Naive thymus-derived CD4-positive, alpha-beta T cell (primary cell): ENCODE measurements at regions not wholly inside any gene's neighbourhood (a gene's known extent, or its start where the extent isn't known, plus 50 kb on each side); places are given as distances from the start of the nearest gene placed in this dataset.

Source experiments
- ATAC-seq: fragments of 150-1000 bp; cut with Tn5 transposase; 2 replicates; pipeline ENCODE4 v1.10.0; 2021; ENCODE audit warnings: mild to moderate bottlenecking, moderate library complexity
- CTCF ChIA-PET: fragments of 350-600 bp; sonication (Branson Sonifier 250); formaldehyde crosslinking; loops from one replicate; lab custom pipeline; 2021; ENCODE audit warnings: antibody characterized with exemption; lab: Charles Lee
- POLR2A ChIA-PET: fragments of 350-600 bp; sonication (Branson Sonifier 250); formaldehyde crosslinking; loops from one replicate; lab custom pipeline; 2021; ENCODE audit warnings: antibody characterized with exemption, inconsistent platforms; lab: Charles Lee
- DNase-seq, 9 donors: peaks; one replicate each; pipeline versions ENCODE4 v3.0.0 to v3.0.0-alpha.2; 2020 to 2022; ENCODE audit warnings: mixed read lengths in 1 of 9
- H3K27ac ChIP-seq: one replicate; pipeline ENCODE4 v1.7.0; 2013; ENCODE audit warnings: mild to moderate bottlenecking, low read depth, low read length, moderate library complexity
- H3K27me3 ChIP-seq, 2 donors: one replicate each; pipeline ENCODE4 v1.7.0; 2013; ENCODE audit warnings: low read length in 2 of 2, mild to moderate bottlenecking in 2 of 2, moderate library complexity in 2 of 2; ENCODE audit not compliant: control insufficient read depth in 2 of 2, insufficient read depth in 2 of 2
- H3K36me3 ChIP-seq, 3 experiments: 1 replicate in 2 of 3; 2 replicates in 1 of 3; pipeline ENCODE4 v1.7.0; 2013; ENCODE audit warnings: low read length in 3 of 3, mild to moderate bottlenecking in 3 of 3, moderate library complexity in 1 of 3; ENCODE audit not compliant: insufficient read depth in 3 of 3, control insufficient read depth in 2 of 3
- H3K4me1 ChIP-seq, 2 donors: one replicate each; pipeline ENCODE4 v1.7.0; 2013; ENCODE audit warnings: low read length in 2 of 2, mild to moderate bottlenecking in 2 of 2, moderate library complexity in 1 of 2; ENCODE audit not compliant: control insufficient read depth in 2 of 2, insufficient read depth in 2 of 2
- H3K4me3 ChIP-seq: 2 replicates; pipeline ENCODE4 v1.7.0; 2013; ENCODE audit warnings: mild to moderate bottlenecking, low read length
- H3K9me3 ChIP-seq, 3 experiments: 1 replicate in 2 of 3; 2 replicates in 1 of 3; pipeline ENCODE4 v1.7.0; 2013; ENCODE audit warnings: low read length in 3 of 3; ENCODE audit not compliant: control insufficient read depth in 2 of 3
- H3K27ac Mint-ChIP-seq, 9 donors: one replicate each; pipeline ENCODE4 v1.8.0; 2020 to 2022; ENCODE audit warnings: mixed read lengths in 9 of 9, mild to moderate bottlenecking in 8 of 9, moderate library complexity in 5 of 9, inconsistent platforms in 2 of 9
- H3K27me3 Mint-ChIP-seq, 5 donors: one replicate each; pipeline ENCODE4 v1.8.0; 2021 to 2022; ENCODE audit warnings: mixed read lengths in 5 of 5, mild to moderate bottlenecking in 1 of 5
- H3K36me3 Mint-ChIP-seq, 5 donors: one replicate each; pipeline ENCODE4 v1.8.0; 2020 to 2022; ENCODE audit warnings: mixed read lengths in 5 of 5, mild to moderate bottlenecking in 3 of 5, inconsistent platforms in 1 of 5
- H3K4me1 Mint-ChIP-seq, 7 donors: one replicate each; pipeline ENCODE4 v1.8.0; 2020 to 2022; ENCODE audit warnings: mixed read lengths in 7 of 7, mild to moderate bottlenecking in 3 of 7, inconsistent platforms in 1 of 7
- H3K4me3 Mint-ChIP-seq, 10 donors: one replicate each; pipeline ENCODE4 v1.8.0; 2020 to 2022; ENCODE audit warnings: mild to moderate bottlenecking in 10 of 10, mixed read lengths in 10 of 10, moderate library complexity in 6 of 10, inconsistent platforms in 2 of 10
- H3K9me3 Mint-ChIP-seq, 11 donors: one replicate each; pipeline ENCODE4 v1.8.0; 2020 to 2022; ENCODE audit warnings: mixed read lengths in 11 of 11, mild to moderate bottlenecking in 4 of 11, inconsistent platforms in 1 of 11, moderate library complexity in 1 of 11
- intact Hi-C, 2 donors: fragments of 100-400 bp; cut with micrococcal nuclease; formaldehyde crosslinking; loops; one replicate each; pipeline ENCODE4 v1.15.1; 2023

DNA sequence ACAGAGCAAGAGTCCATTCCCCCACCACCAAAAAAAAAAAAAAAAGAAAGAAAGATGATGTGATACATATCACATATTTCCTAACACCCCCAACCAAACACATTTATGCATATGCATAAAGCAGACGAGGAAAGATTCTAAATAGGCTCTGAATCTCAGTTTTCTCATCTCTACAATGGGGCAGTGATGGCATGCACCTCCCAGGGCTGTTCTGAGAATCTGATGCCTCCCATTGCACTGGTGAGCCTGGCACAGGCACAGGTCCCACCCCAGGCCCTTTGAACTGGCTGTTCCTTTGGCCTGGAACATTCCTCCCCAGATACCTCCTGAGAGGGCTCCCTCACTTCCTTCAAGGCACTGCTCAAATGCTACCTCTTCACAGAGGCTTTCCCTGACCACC lies 116.5 kb downstream of the C9orf50 start:
- Mint-ChIP-seq H3K9me3 (no peaks in the 10 kb centered on the region), H3K36me3 (peaks cover 0 to 12% (median 0%) of the 10 kb centered on the region in 5 donors), H3K27ac (no peak overlapping the region), H3K27me3 (no peaks in the 10 kb centered on the region), H3K4me3 (no peak overlapping the region), H3K4me1 (peaks cover 0 to 20% (median 0%) of the 10 kb centered on the region in 7 donors)
- ATAC-seq (no peak), DNase-seq (no peak)
- Histone ChIP-seq H3K4me1 (no peaks in the 10 kb centered on the region), H3K27me3 (no peaks in the 10 kb centered on the region), H3K36me3 (no peaks in the 10 kb centered on the region), H3K27ac (no peak overlapping the region), H3K4me3 (no peak overlapping the region), H3K9me3 (no peaks in the 10 kb centered on the region)
- CTCF ChIA-PET, result no interaction called here
- POLR2A ChIA-PET, result no interaction called here
- intact Hi-C loops, result no loop called here

DNA sequence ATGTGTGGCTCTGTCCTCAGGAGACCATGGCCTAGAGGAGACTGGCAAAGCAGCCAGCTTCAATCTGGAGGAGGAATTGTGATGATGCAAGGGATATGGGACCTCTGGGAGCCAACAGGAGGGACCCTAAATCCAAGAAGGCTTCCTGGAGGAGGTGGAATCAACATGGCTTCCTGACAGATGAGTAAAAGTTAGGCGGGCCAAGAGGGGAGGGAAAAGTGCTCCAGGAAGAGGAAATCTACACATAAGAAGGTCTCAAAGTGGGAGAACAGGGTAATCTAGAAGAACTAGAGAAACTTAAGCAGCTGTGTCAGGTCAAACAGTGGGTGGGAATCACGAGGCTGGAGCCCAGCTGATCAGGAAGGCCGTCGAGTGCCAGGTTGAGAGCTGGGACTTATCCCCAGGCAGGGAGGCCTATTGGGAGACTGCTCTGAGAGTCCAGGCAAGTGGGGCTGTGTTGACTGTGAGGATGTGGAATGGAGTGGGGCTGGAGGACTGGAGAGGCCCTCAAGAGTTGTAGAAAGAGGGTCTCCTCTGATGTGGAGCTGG lies 119.1 kb downstream of the C9orf50 start:
- ATAC-seq (no peak), DNase-seq (no peak)
- POLR2A ChIA-PET, result interaction anchor here (1.2 kb wide), 1 partner anchor 23 kb away, joined by 5 read pairs; no protein-coding TSS in a partner anchor
- peaks cover 1 to 33% (median 2%) of the 10 kb centered on the region in 7 donors for H3K4me1 Mint-ChIP-seq
- Histone ChIP-seq H3K27ac (no peak overlapping the region), H3K27me3 (no peaks in the 10 kb centered on the region), H3K9me3 (no peaks in the 10 kb centered on the region), H3K36me3 (no peaks in the 10 kb centered on the region), H3K4me1 (peaks cover 2% of the 10 kb centered on the region in 2 donors), H3K4me3 (no peak overlapping the region)
- H3K4me3 Mint-ChIP-seq, result no peak overlapping the region
- H3K9me3 Mint-ChIP-seq, result no peaks in the 10 kb centered on the region
- H3K36me3 Mint-ChIP-seq, result peaks cover 0 to 19% (median 0%) of the 10 kb centered on the region in 5 donors
- peak overlapping the region in 4 of 9 donors; percentile 22 to 58 (median 52) for H3K27ac Mint-ChIP-seq
- CTCF ChIA-PET, result no interaction called here
- H3K27me3 Mint-ChIP-seq, result no peaks in the 10 kb centered on the region
- intact Hi-C loops, result no loop called here

DNA sequence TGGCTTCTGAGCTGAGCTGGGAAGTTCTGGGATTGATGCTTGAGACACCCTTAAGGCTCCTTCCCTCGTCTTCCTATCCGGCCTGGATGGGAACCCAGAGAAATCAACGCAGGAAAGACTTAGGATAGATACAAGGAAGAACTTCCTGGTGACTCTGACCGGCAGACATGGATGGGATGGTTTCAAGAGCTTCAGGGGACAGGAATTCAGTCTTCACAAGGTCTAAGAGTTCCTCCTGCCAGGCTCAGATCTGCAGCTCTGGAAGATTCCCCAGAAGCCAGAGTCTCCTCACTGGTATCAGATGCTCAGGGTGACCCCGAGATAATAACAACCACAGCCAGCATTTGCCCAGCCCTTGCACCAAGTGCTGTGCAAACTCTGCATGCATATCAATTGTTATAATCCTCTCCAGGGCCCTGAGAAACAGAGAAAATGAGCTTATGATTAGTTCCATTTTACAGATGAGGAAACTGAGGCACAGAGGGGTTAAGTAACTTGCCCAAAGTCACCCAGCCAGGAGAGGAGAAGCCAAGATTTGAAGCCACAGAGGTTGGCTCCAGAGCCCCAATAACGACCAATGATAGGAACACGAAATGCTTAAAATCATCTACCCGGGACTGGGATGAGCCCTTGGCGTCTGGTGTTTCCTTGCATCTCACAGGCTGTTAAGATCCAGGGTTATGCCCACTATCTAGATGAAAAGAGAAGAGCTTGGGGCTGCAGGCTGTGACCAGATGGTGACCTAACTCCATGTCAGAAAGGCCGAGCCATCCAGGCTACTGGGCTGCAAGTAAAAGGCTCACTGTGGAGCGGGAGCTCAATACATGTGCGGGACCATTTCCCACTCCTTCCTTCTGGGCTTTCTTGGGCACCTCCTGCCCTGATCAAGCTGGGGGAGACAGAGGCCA lies 119.8 kb downstream of the C9orf50 start:
- Histone ChIP-seq H3K36me3 (no peaks in the 10 kb centered on the region), H3K27ac (no peak overlapping the region), H3K4me1 (peaks cover 8 to 9% of the 10 kb centered on the region in 2 donors), H3K9me3 (no peaks in the 10 kb centered on the region), H3K4me3 (no peak overlapping the region), H3K27me3 (no peaks in the 10 kb centered on the region)
- no peaks in the 10 kb centered on the region for H3K27me3 Mint-ChIP-seq
- POLR2A ChIA-PET, result interaction anchor here (1.2 kb wide), 1 partner anchor 23 kb away, joined by 5 read pairs; no protein-coding TSS in a partner anchor
- intact Hi-C loops, result no loop called here
- CTCF ChIA-PET, result no interaction called here
- peaks cover 4 to 36% (median 8%) of the 10 kb centered on the region in 7 donors for H3K4me1 Mint-ChIP-seq
- no peaks in the 10 kb centered on the region for H3K9me3 Mint-ChIP-seq
- DNase-seq (no peak), ATAC-seq (no peak)
- H3K36me3 Mint-ChIP-seq, result peaks cover 0 to 19% (median 0%) of the 10 kb centered on the region in 5 donors
- no peak overlapping the region for H3K4me3 Mint-ChIP-seq
- peak overlapping the region in 2 of 9 donors; percentile 22 to 58 for H3K27ac Mint-ChIP-seq

DNA sequence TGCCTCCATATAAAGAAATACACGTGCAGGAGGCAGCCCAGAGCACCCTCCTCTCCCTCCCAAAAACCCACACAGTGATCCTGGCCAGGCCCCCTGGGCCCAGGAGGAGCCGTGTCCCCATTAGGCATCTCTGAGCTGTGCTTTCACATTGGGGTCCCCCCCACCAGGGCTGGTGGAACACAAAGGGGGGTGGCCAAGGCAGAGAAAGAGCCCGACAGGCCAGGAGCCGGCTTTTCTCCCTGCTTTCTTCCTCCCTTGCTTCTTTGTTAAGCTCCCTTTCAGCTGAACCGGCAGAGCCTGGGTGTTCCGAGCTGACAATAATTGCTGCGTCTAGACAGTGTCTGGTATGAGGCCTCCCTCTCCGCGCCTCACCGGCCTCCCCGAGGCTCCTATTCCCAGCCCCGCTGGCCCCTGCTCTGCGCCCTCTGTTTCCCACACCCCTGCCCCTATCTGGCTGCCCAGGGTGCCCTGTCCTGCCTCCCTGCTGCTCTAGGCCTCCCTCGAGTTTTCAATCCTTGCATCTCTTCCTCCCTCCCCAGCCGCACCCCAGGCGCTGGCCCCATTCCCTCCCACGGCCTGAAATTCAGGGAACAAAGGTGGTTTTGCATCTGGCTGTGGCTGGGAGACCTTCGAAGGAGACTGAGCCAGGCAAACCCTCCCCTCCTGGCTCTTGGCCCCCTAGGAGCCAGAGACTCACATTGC lies 120.6 kb downstream of the C9orf50 start:
- peaks cover 7 to 42% (median 13%) of the 10 kb centered on the region in 7 donors for H3K4me1 Mint-ChIP-seq
- ATAC-seq (no peak), DNase-seq (no peak)
- intact Hi-C loops, result no loop called here
- peaks cover 0 to 19% (median 0%) of the 10 kb centered on the region in 5 donors for H3K36me3 Mint-ChIP-seq
- H3K36me3 ChIP-seq, result no peaks in the 10 kb centered on the region
- no peak overlapping the region for H3K4me3 Mint-ChIP-seq
- no peaks in the 10 kb centered on the region for H3K9me3 ChIP-seq
- peak overlapping the region in 1 of 9 donors; percentile 58 for H3K27ac Mint-ChIP-seq
- H3K4me1 ChIP-seq, result peaks cover 16% of the 10 kb centered on the region in 2 donors
- ChIA-PET CTCF (interaction anchor here (0.6 kb wide), 1 partner anchor 72 kb away, joined by 3 read pairs; no protein-coding TSS in a partner anchor), POLR2A (interaction anchor here (2.0 kb wide), 1 partner anchor 116 kb away, joined by 6 read pairs; no protein-coding TSS in a partner anchor)
- no peak overlapping the region for H3K27ac ChIP-seq
- no peaks in the 10 kb centered on the region for H3K27me3 Mint-ChIP-seq
- H3K4me3 ChIP-seq, result no peak overlapping the region
- no peaks in the 10 kb centered on the region for H3K9me3 Mint-ChIP-seq
- H3K27me3 ChIP-seq, result no peaks in the 10 kb centered on the region

DNA sequence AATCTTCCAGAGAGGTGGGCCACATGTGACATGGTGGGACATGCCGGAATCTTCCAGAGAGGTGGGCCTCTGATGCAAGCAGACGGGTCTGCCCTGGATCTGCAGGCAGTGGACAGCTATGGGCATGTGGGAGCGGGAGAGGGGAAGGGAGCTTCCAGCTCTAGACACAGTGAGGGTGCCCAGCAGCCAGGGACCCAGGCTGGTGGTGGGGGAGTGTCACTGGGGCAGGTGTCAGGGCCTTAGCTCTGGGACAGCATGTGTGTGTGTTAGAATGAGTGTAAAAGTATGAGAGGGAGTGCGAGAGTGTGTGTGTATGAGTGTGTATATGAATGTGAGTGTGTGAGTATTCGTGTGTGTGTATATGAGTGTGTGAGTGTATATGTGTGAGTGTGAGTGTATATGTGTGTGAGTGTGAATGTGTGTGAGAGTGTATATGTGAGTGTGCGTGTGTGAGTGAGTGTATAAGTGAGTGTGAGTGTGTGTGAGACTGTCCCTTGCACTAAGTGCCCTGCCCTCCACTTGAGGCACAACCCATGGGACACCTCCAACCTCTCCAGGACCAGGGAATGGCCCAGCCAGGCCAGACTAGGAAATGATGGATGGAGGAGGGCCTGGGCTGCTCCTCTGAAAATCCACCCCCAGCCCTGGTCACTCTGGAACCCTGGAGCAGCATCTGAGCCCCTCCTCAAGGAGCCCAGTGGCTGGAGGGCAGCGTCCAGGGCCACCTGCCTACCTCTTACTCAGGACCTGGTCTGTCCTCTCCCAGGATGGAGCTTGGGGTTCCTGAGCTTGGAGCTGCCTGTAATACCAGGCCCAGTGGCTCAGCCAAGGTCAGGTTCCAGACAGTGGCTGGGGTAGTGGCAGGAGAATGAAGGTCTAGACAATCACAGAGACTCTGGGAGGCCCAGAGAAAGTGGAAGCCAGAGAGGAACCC lies 122.2 kb downstream of the C9orf50 start:
- Mint-ChIP-seq H3K4me3 (peak overlapping the region in 1 of 10 donors; percentile 49), H3K27ac (peak overlapping the region in 2 of 9 donors; percentile 3 to 15), H3K36me3 (peaks cover 0 to 16% (median 0%) of the 10 kb centered on the region in 5 donors), H3K9me3 (no peaks in the 10 kb centered on the region), H3K4me1 (peaks cover 10 to 38% (median 15%) of the 10 kb centered on the region in 7 donors), H3K27me3 (no peaks in the 10 kb centered on the region)
- no peaks in the 10 kb centered on the region for H3K36me3 ChIP-seq
- CTCF ChIA-PET, result no interaction called here
- ATAC-seq, result no peak
- no peaks in the 10 kb centered on the region for H3K27me3 ChIP-seq
- DNase-seq, result no peak
- H3K27ac ChIP-seq, result no peak overlapping the region
- no peak overlapping the region for H3K4me3 ChIP-seq
- no peaks in the 10 kb centered on the region for H3K9me3 ChIP-seq
- peaks cover 18 to 20% of the 10 kb centered on the region in 2 donors for H3K4me1 ChIP-seq
- POLR2A ChIA-PET, result interaction anchor here (0.5 to 2.0 kb wide), 2 partner anchors 115 to 791 kb away, joined by 3 to 6 read pairs; no protein-coding TSS in a partner anchor
- intact Hi-C loops, result loop anchor here in 1 of 2 donors (5.0 kb wide), 2 partner anchors 69 to 84 kb away; no protein-coding TSS in a partner anchor
